GM12878 (cell line): ENCODE measurements at regions not wholly inside any gene's neighbourhood (a gene's known extent, or its start where the extent isn't known, plus 50 kb on each side); places are given as distances from the start of the nearest gene placed in this dataset.
A peak's percentile ranks its signal among the peaks of the same experiment; 100 is the strongest.

Experiments used
- ATAC-seq: fragments of 200-7000 bp; cut with Tn5 transposase; 3 replicates; pipeline ENCODE4 v1.9.1; 2020; ENCODE audit warnings: mild to moderate bottlenecking, moderate library complexity
- BruUV-seq: library from RNA; stranded (reverse); fragments of 400-500 nt; replicated peaks from 2 replicates; lab custom pipeline; 2021; lab: Mats Ljungman, UMichigan
- CTCF ChIA-PET: fragments of 300-600 bp; sonication (Branson Sonifier 250); formaldehyde crosslinking; extraction: SDS; loops from one replicate; lab custom pipeline; 2021; ENCODE audit warnings: inconsistent platforms; lab: Yijun Ruan, JAX
- POLR2A ChIA-PET: fragments of 350-600 bp; formaldehyde crosslinking; extraction: SDS; loops from one replicate; lab custom pipeline; 2021; ENCODE audit warnings: inconsistent platforms; lab: Charles Lee
- RAD21 ChIA-PET: fragments of 300-600 bp; sonication (Branson Sonifier 250); formaldehyde crosslinking; loops from one replicate; lab custom pipeline; 2023; ENCODE audit warnings: antibody characterized with exemption; ENCODE audit not compliant: unreplicated experiment; lab: Charles Lee
- SMC1A ChIA-PET: fragments of 300-600 bp; sonication (Branson Sonifier 250); formaldehyde crosslinking; loops from one replicate; lab custom pipeline; 2023; ENCODE audit not compliant: unreplicated experiment, uncharacterized antibody; lab: Charles Lee
- DNase-seq: peaks from one replicate; pipeline ENCODE4 v3.0.0-alpha.2; 2011; ENCODE audit warnings: low read depth, low spot score
- FAIRE-seq: peaks from 3 replicates; lab custom pipeline; 2011; peaks lifted over from hg19 to GRCh38; lab: Jason Lieb, UNC
- H2AFZ ChIP-seq: 2 replicates; pipeline ENCODE4 v1.6.0; 2011; ENCODE audit warnings: low read depth, low read length, control low read depth; ENCODE audit not compliant: control insufficient read depth
- H3K27ac ChIP-seq: 2 replicates; pipeline ENCODE4 v1.5.1; 2011; ENCODE audit warnings: control low read depth; ENCODE audit not compliant: control insufficient read depth, insufficient read depth
- H3K27me3 ChIP-seq, 2 experiments: replicated peaks in 1 of 2; 2 replicates each; pipeline versions ENCODE4 v1.6.0 to v1.6.1; 2011; ENCODE audit warnings: low read length in 1 of 2; ENCODE audit not compliant: control insufficient read depth in 2 of 2, insufficient read depth in 2 of 2
- H3K36me3 ChIP-seq, 2 experiments: 2 replicates each; pipeline ENCODE4 v1.5.1; 2011; ENCODE audit warnings: low read length in 1 of 2; ENCODE audit not compliant: control insufficient read depth in 2 of 2, insufficient read depth in 2 of 2
- H3K4me1 ChIP-seq: 2 replicates; pipeline ENCODE4 v1.6.1; 2011; ENCODE audit warnings: mild to moderate bottlenecking, low read length, moderate library complexity, mixed read lengths; ENCODE audit not compliant: control insufficient read depth, insufficient read depth
- H3K4me2 ChIP-seq: 2 replicates; pipeline ENCODE4 v1.6.0; 2011; ENCODE audit warnings: control low read depth; ENCODE audit not compliant: control insufficient read depth, insufficient read depth
- H3K4me3 ChIP-seq: fragments of 200-600 bp; sonication (generic); 2 replicates; pipeline ENCODE4 v1.5.1; 2016
- H3K79me2 ChIP-seq: 2 replicates; pipeline ENCODE4 v1.6.0; 2011; ENCODE audit warnings: low read length; ENCODE audit not compliant: control insufficient read depth, insufficient read depth
- H3K9ac ChIP-seq: 2 replicates; pipeline ENCODE4 v1.8.0; 2011; ENCODE audit warnings: low read length, control low read depth, mixed read lengths; ENCODE audit not compliant: control insufficient read depth, insufficient read depth
- H3K9me3 ChIP-seq: replicated peaks from 3 replicates; pipeline ENCODE4 v1.5.1; 2011; ENCODE audit warnings: mild to moderate bottlenecking, low read length; ENCODE audit not compliant: control insufficient read depth, insufficient read depth
- H4K20me1 ChIP-seq: 2 replicates; pipeline ENCODE4 v1.6.0; 2011; ENCODE audit not compliant: control insufficient read depth, insufficient read depth
- BACH1 ChIP-seq: fragments of 450-650 bp; IDR thresholded peaks from 2 replicates; pipeline ENCODE4 v1.6.1; 2017; ENCODE audit warnings: mild to moderate bottlenecking, borderline replicate concordance
- BCL11A ChIP-seq: IDR thresholded peaks from 2 replicates; pipeline ENCODE4 v1.6.1; 2011; ENCODE audit warnings: low read depth, low read length
- BHLHE40 ChIP-seq, 2 experiments: fragments of 450-650 bp in 1 of 2; IDR thresholded peaks; 2 replicates each; pipeline ENCODE4 v1.6.1; 2011 to 2017; ENCODE audit warnings: low read depth in 2 of 2, borderline replicate concordance in 1 of 2, improper control_type of control experiment in 1 of 2, low read length in 1 of 2, mild to moderate bottlenecking in 1 of 2
- CREB1 ChIP-seq: IDR thresholded peaks from 2 replicates; pipeline ENCODE4 v1.6.1; 2012; ENCODE audit warnings: low read depth, mild to moderate bottlenecking, inconsistent platforms
- DPF2 ChIP-seq: fragments of 450-650 bp; IDR thresholded peaks from 2 replicates; pipeline ENCODE4 v1.6.1; 2017; ENCODE audit warnings: mild to moderate bottlenecking
- ETV6 ChIP-seq, 2 experiments: fragments of 450-650 bp in 1 of 2; IDR thresholded peaks in 1 of 2; conservative IDR thresholded peaks in 1 of 2; 2 replicates each; pipeline ENCODE4 v1.6.1; 2014; ENCODE audit warnings: antibody characterized with exemption in 1 of 2, borderline replicate concordance in 1 of 2, low read depth in 1 of 2, mild to moderate bottlenecking in 1 of 2, moderate library complexity in 1 of 2
- IKZF2 ChIP-seq, 2 experiments: fragments of 450-650 bp; IDR thresholded peaks; 2 replicates each; pipeline ENCODE4 v1.6.1; 2017; ENCODE audit warnings: mild to moderate bottlenecking in 2 of 2, moderate library complexity in 2 of 2
- JUNB ChIP-seq: IDR thresholded peaks from 2 replicates; pipeline ENCODE4 v1.6.1; 2016; ENCODE audit warnings: antibody characterized with exemption, mild to moderate bottlenecking
- LARP7 ChIP-seq: fragments of 450-650 bp; IDR thresholded peaks from 2 replicates; pipeline ENCODE4 v1.6.1; 2017; ENCODE audit warnings: mild to moderate bottlenecking
- MEF2B ChIP-seq: fragments of 450-650 bp; IDR thresholded peaks from 2 replicates; pipeline ENCODE4 v1.6.1; 2018; ENCODE audit warnings: mild to moderate bottlenecking, moderate library complexity; ENCODE audit not compliant: partially characterized antibody, poor library complexity, severe bottlenecking
- MTA2 ChIP-seq: fragments of 450-650 bp; IDR thresholded peaks from 2 replicates; pipeline ENCODE4 v1.6.1; 2016; ENCODE audit warnings: low read depth, mild to moderate bottlenecking, moderate library complexity
- NBN ChIP-seq: fragments of 450-650 bp; IDR thresholded peaks from 2 replicates; pipeline ENCODE4 v1.6.1; 2016
- POLR2AphosphoS5 ChIP-seq: IDR thresholded peaks from 2 replicates; pipeline ENCODE4 v1.6.1; 2011; ENCODE audit warnings: mild to moderate bottlenecking, low read length, inconsistent platforms
- RELA ChIP-seq: fragments of 450-650 bp; IDR thresholded peaks from 2 replicates; pipeline ENCODE4 v1.8.0; 2014; ENCODE audit warnings: borderline replicate concordance; ENCODE audit not compliant: partially characterized antibody
- RFX5 ChIP-seq: IDR thresholded peaks from 2 replicates; pipeline ENCODE4 v1.6.1; 2011; ENCODE audit warnings: low read depth, low read length, improper control_type of control experiment
- RUNX3 ChIP-seq: IDR thresholded peaks from 2 replicates; pipeline ENCODE4 v1.6.1; 2012; ENCODE audit warnings: low read length, inconsistent platforms
- SKIL ChIP-seq: fragments of 450-650 bp; IDR thresholded peaks from 2 replicates; pipeline ENCODE4 v1.6.1; 2017; ENCODE audit warnings: mild to moderate bottlenecking, low read depth, inconsistent platforms; ENCODE audit not compliant: poor library complexity, severe bottlenecking
- SMARCA5 ChIP-seq: fragments of 450-650 bp; IDR thresholded peaks from 2 replicates; pipeline ENCODE4 v1.6.1; 2017; ENCODE audit warnings: mild to moderate bottlenecking
- SPI1 ChIP-seq: IDR thresholded peaks from 2 replicates; pipeline ENCODE4 v1.6.1; 2011; ENCODE audit warnings: low read depth, mild to moderate bottlenecking, low read length, moderate library complexity, borderline replicate concordance; ENCODE audit not compliant: insufficient read depth
- YY1 ChIP-seq: IDR thresholded peaks from 2 replicates; pipeline ENCODE4 v1.6.1; 2011; ENCODE audit warnings: low read depth, mild to moderate bottlenecking, low read length
- ZNF217 ChIP-seq: fragments of 450-650 bp; IDR thresholded peaks from 2 replicates; pipeline ENCODE4 v1.6.1; 2017; ENCODE audit warnings: antibody characterized with exemption, mild to moderate bottlenecking
- WGBS: methylation state at CpG from one replicate; pipeline ENCODE4 v1.1.6; 2016; ENCODE audit warnings: low lambda C conversion rate; ENCODE audit not compliant: insufficient replicate concordance, insufficient coverage; ENCODE audit errors: missing lambda C conversion rate; 5-methylcytosine and 5-hydroxymethylcytosine counted together
- in situ Hi-C: fragments of 300-500 bp; cut with MboI; formaldehyde crosslinking; loops from 9 replicates; pipeline ENCODE4 v1.14.3; 2018; ENCODE audit warnings: mixed read lengths
- intact Hi-C: fragments of 100-400 bp; cut with micrococcal nuclease; formaldehyde crosslinking; loops from one replicate; pipeline ENCODE4 v1.14.2; 2022; ENCODE audit not compliant: unreplicated experiment

- Histone ChIP-seq H3K36me3 (peaks cover 3 to 9% of the 10 kb centered on the region in 2 experiments; a peak in 2 of 4 replicates), H3K4me2 (peak overlapping the region; percentile 50), H3K4me1 (peaks cover 27% of the 10 kb centered on the region), H3K27me3 (no peaks in the 10 kb centered on the region), H3K27ac (no peak overlapping the region; the same call in 1 of the 2 replicates), H3K4me3 (no peak overlapping the region), H3K79me2 (peaks cover 59% of the 10 kb centered on the region), H4K20me1 (peaks cover 7% of the 10 kb centered on the region), H3K9me3 (no peaks in the 10 kb centered on the region), H3K9ac (no peak overlapping the region), H2AFZ (no peak overlapping the region)
- ChIA-PET POLR2A (interaction anchor here (1.1 kb wide), 1 partner anchor 577 kb away, joined by 3 read pairs; no protein-coding TSS in a partner anchor), RAD21 (interaction anchor here (0.8 to 1.4 kb wide), 2 partner anchors 611 to 618 kb away, joined by 3 to 4 read pairs; partner anchors contain the start of gene KANSL1), CTCF (interaction anchor here (0.6 to 1.2 kb wide), 4 partner anchors 71 to 714 kb away, joined by 3 read pairs; no protein-coding TSS in a partner anchor), SMC1A (interaction anchor here (0.9 to 1.8 kb wide), 2 partner anchors 612 to 915 kb away, joined by 3 to 7 read pairs; no protein-coding TSS in a partner anchor)
- in situ Hi-C loops (loop anchor here (25.0 kb wide), 2 partner anchors 562 to 687 kb away; no protein-coding TSS in a partner anchor), intact Hi-C loops (no loop called here)
- 62% methylated on average over 1 of the region's 1 CpG for WGBS
- ATAC-seq, result peak; percentile 90
- FAIRE-seq, result no peak
- DNase-seq, result peak; percentile 73
- BruUV-seq, result no TSS peak
- TF ChIP-seq RFX5 (no peak), LARP7 (peak; percentile 53; the same call in 1 of the 2 replicates), POLR2AphosphoS5 (0 out of 2 replicates have a peak, but pooled peaks have one; percentile 36), BACH1 (peak; percentile 9; the same call in 1 of the 2 replicates), ZNF217 (peak; percentile 75; the same call in 1 of the 2 replicates), RUNX3 (peak; percentile 76), RELA (no peak), IKZF2 (IDR thresholded peaks at IDR 0.05) (no peak), ETV6 (conservative IDR thresholded peaks at IDR 0.05 in 1 of 2, IDR thresholded peaks at IDR 0.05 in 1 of 2; ENCODE audit: borderline replicate concordance in 1 of 2, low read depth in 1 of 2) (0 out of 4 replicates have a peak, but pooled peaks of 1 of the 2 experiments have one; percentile 25), DPF2 (peak; percentile 79), SPI1 (no peak), NBN (peak; percentile 60; the same call in 1 of the 2 replicates), CREB1 (no peak), MEF2B (peak; percentile 35), SMARCA5 (peak; percentile 97), YY1 (0 out of 2 replicates have a peak, but pooled peaks have one; percentile 18), BHLHE40 (IDR thresholded peaks at IDR 0.05; ENCODE audit: borderline replicate concordance in 1 of 2, low read depth in 2 of 2, low read length in 1 of 2) (peak in 1 of 2 experiments; percentile 16; a peak in 1 of 4 replicates), SKIL (peak; percentile 67), BCL11A (peak; percentile 47; the same call in 1 of the 2 replicates), MTA2 (peak; percentile 86), JUNB (peak; percentile 53; the same call in 1 of the 2 replicates)
These were observed 84.8 kb upstream of the PLEKHM1 start for GRCh38 chr17:45575126-45575885.
